GM23338 (cell line): ENCODE measurements at regions not wholly inside any gene's neighbourhood (a gene's known extent, or its start where the extent isn't known, plus 50 kb on each side); places are given as distances from the start of the nearest gene placed in this dataset.

ENCODE experiments used
- CREB1 ChIP-seq: fragments of 250-450 bp; sonication (Bioruptor Pico); IDR thresholded peaks from 2 replicates; pipeline ENCODE4 v1.5.0; 2020; ENCODE audit warnings: low read depth, mild to moderate bottlenecking, moderate library complexity
- ETS1 ChIP-seq: IDR thresholded peaks from 2 replicates; pipeline ENCODE4 v1.6.1; 2016; ENCODE audit warnings: antibody characterized with exemption
- EZH2 ChIP-seq: fragments of 200-600 bp; sonication (generic); IDR thresholded peaks from one replicate; pipeline ENCODE4 v1.8.0; 2017; ENCODE audit warnings: antibody characterized with exemption, mild to moderate bottlenecking, low read depth; ENCODE audit not compliant: unreplicated experiment
- EZH2phosphoT487 ChIP-seq: fragments of 200-600 bp; sonication (generic); IDR thresholded peaks from one replicate; pipeline ENCODE4 v1.8.1; 2018; ENCODE audit warnings: antibody characterized with exemption; ENCODE audit not compliant: unreplicated experiment
- JUNB ChIP-seq: IDR thresholded peaks from one replicate; pipeline ENCODE4 v1.6.1; 2016; ENCODE audit warnings: antibody characterized with exemption; ENCODE audit not compliant: unreplicated experiment
- NANOG ChIP-seq: IDR thresholded peaks from 2 replicates; pipeline ENCODE4 v1.6.1; 2016; ENCODE audit warnings: antibody characterized with exemption, borderline replicate concordance
- POLR2AphosphoS5 ChIP-seq: IDR thresholded peaks from 2 replicates; pipeline ENCODE4 v1.6.1; 2016; ENCODE audit warnings: antibody characterized with exemption, low read depth
- STAT1 ChIP-seq: IDR thresholded peaks from one replicate; pipeline ENCODE4 v1.6.1; 2016; ENCODE audit warnings: antibody characterized with exemption; ENCODE audit not compliant: unreplicated experiment
- ZNF114 ChIP-seq: fragments of 250-450 bp; sonication (Bioruptor Pico); IDR thresholded peaks from 2 replicates; pipeline ENCODE4 v1.5.0; 2020; ENCODE audit warnings: mild to moderate bottlenecking, moderate library complexity
- ZNF331 ChIP-seq: fragments of 250-450 bp; sonication (Bioruptor Pico); IDR thresholded peaks from 2 replicates; pipeline ENCODE4 v1.5.0; 2020; ENCODE audit warnings: low read depth, mild to moderate bottlenecking, moderate library complexity
- TF ChIP-seq, protein P1 (sequence below), 2 experiments: fragments of 200-600 bp in 1 of 2; sonication (generic) in 1 of 2; conservative IDR thresholded peaks; 2 replicates each; pipeline versions ENCODE4 v1.5.1 to v1.6.1; 2016 to 2017; ENCODE audit warnings: antibody characterized with exemption in 2 of 2, low read depth in 2 of 2, mild to moderate bottlenecking in 2 of 2, moderate library complexity in 1 of 2
- TF ChIP-seq, protein P2 (sequence below): IDR thresholded peaks from one replicate; pipeline ENCODE4 v1.6.1; 2018; ENCODE audit warnings: antibody characterized with exemption; ENCODE audit not compliant: unreplicated experiment
- TF ChIP-seq, protein P3 (sequence below): fragments of 250-450 bp; sonication (Bioruptor Pico); IDR thresholded peaks from 2 replicates; pipeline ENCODE4 v1.5.0; 2020; ENCODE audit warnings: mild to moderate bottlenecking, moderate library complexity

- TF ChIP-seq EZH2 (no peak), CREB1 (CRISPR knock-in tag) (no peak), POLR2AphosphoS5 (no peak), ZNF114 (CRISPR knock-in tag) (no peak), STAT1 (no peak), EZH2phosphoT487 (no peak), ETS1 (no peak), JUNB (no peak), NANOG (no peak), ZNF331 (CRISPR knock-in tag) (no peak)
- TF ChIP-seq, protein P1, sequence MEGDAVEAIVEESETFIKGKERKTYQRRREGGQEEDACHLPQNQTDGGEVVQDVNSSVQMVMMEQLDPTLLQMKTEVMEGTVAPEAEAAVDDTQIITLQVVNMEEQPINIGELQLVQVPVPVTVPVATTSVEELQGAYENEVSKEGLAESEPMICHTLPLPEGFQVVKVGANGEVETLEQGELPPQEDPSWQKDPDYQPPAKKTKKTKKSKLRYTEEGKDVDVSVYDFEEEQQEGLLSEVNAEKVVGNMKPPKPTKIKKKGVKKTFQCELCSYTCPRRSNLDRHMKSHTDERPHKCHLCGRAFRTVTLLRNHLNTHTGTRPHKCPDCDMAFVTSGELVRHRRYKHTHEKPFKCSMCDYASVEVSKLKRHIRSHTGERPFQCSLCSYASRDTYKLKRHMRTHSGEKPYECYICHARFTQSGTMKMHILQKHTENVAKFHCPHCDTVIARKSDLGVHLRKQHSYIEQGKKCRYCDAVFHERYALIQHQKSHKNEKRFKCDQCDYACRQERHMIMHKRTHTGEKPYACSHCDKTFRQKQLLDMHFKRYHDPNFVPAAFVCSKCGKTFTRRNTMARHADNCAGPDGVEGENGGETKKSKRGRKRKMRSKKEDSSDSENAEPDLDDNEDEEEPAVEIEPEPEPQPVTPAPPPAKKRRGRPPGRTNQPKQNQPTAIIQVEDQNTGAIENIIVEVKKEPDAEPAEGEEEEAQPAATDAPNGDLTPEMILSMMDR (conservative IDR thresholded peaks at IDR 0.05; ENCODE audit: low read depth in 2 of 2): no peak
- TF ChIP-seq, protein P2, sequence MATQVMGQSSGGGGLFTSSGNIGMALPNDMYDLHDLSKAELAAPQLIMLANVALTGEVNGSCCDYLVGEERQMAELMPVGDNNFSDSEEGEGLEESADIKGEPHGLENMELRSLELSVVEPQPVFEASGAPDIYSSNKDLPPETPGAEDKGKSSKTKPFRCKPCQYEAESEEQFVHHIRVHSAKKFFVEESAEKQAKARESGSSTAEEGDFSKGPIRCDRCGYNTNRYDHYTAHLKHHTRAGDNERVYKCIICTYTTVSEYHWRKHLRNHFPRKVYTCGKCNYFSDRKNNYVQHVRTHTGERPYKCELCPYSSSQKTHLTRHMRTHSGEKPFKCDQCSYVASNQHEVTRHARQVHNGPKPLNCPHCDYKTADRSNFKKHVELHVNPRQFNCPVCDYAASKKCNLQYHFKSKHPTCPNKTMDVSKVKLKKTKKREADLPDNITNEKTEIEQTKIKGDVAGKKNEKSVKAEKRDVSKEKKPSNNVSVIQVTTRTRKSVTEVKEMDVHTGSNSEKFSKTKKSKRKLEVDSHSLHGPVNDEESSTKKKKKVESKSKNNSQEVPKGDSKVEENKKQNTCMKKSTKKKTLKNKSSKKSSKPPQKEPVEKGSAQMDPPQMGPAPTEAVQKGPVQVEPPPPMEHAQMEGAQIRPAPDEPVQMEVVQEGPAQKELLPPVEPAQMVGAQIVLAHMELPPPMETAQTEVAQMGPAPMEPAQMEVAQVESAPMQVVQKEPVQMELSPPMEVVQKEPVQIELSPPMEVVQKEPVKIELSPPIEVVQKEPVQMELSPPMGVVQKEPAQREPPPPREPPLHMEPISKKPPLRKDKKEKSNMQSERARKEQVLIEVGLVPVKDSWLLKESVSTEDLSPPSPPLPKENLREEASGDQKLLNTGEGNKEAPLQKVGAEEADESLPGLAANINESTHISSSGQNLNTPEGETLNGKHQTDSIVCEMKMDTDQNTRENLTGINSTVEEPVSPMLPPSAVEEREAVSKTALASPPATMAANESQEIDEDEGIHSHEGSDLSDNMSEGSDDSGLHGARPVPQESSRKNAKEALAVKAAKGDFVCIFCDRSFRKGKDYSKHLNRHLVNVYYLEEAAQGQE: no peak
- TF ChIP-seq, protein P3, sequence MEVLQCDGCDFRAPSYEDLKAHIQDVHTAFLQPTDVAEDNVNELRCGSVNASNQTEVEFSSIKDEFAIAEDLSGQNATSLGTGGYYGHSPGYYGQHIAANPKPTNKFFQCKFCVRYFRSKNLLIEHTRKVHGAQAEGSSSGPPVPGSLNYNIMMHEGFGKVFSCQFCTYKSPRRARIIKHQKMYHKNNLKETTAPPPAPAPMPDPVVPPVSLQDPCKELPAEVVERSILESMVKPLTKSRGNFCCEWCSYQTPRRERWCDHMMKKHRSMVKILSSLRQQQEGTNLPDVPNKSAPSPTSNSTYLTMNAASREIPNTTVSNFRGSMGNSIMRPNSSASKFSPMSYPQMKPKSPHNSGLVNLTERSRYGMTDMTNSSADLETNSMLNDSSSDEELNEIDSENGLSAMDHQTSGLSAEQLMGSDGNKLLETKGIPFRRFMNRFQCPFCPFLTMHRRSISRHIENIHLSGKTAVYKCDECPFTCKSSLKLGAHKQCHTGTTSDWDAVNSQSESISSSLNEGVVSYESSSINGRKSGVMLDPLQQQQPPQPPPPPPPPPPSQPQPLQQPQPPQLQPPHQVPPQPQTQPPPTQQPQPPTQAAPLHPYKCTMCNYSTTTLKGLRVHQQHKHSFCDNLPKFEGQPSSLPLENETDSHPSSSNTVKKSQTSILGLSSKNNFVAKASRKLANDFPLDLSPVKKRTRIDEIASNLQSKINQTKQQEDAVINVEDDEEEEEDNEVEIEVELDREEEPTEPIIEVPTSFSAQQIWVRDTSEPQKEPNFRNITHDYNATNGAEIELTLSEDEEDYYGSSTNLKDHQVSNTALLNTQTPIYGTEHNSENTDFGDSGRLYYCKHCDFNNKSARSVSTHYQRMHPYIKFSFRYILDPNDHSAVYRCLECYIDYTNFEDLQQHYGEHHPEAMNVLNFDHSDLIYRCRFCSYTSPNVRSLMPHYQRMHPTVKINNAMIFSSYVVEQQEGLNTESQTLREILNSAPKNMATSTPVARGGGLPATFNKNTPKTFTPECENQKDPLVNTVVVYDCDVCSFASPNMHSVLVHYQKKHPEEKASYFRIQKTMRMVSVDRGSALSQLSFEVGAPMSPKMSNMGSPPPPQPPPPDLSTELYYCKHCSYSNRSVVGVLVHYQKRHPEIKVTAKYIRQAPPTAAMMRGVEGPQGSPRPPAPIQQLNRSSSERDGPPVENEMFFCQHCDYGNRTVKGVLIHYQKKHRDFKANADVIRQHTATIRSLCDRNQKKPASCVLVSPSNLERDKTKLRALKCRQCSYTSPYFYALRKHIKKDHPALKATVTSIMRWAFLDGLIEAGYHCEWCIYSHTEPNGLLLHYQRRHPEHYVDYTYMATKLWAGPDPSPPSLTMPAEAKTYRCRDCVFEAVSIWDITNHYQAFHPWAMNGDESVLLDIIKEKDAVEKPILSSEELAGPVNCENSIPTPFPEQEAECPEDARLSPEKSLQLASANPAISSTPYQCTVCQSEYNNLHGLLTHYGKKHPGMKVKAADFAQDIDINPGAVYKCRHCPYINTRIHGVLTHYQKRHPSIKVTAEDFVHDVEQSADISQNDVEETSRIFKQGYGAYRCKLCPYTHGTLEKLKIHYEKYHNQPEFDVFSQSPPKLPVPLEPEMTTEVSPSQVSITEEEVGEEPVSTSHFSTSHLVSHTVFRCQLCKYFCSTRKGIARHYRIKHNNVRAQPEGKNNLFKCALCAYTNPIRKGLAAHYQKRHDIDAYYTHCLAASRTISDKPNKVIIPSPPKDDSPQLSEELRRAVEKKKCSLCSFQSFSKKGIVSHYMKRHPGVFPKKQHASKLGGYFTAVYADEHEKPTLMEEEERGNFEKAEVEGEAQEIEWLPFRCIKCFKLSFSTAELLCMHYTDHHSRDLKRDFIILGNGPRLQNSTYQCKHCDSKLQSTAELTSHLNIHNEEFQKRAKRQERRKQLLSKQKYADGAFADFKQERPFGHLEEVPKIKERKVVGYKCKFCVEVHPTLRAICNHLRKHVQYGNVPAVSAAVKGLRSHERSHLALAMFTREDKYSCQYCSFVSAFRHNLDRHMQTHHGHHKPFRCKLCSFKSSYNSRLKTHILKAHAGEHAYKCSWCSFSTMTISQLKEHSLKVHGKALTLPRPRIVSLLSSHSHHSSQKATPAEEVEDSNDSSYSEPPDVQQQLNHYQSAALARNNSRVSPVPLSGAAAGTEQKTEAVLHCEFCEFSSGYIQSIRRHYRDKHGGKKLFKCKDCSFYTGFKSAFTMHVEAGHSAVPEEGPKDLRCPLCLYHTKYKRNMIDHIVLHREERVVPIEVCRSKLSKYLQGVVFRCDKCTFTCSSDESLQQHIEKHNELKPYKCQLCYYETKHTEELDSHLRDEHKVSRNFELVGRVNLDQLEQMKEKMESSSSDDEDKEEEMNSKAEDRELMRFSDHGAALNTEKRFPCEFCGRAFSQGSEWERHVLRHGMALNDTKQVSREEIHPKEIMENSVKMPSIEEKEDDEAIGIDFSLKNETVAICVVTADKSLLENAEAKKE: no peak
These were observed 315.6 kb upstream of the SMIM31 start for GRCh38 chr4:164438321-164438720.
